Stimulated activated CD4-positive, alpha-beta T cell treated with anti-CD3 and anti-CD28 coated beads, Interleukin-4, amount 100 ng/mL, for 1 hour (primary cell): ENCODE measurements at regions not wholly inside any gene's neighbourhood (a gene's known extent, or its start where the extent isn't known, plus 50 kb on each side); places are given as distances from the start of the nearest gene placed in this dataset.
"Not testable (repeated sequence)": the region's sequence is repeated elsewhere in the genome, so short reads cannot be mapped to it uniquely, and the experiment has no call there.

Experiments used
- DNase-seq: peaks from one replicate; pipeline ENCODE4 v3.0.0-alpha.2; 2020

GRCh38 chr13:59038824-59039223, 1124.9 kb downstream of the DIAPH3 start:
- DNase-seq = no peak

GRCh38 chr13:59043016-59043415, 1120.7 kb downstream of the DIAPH3 start:
- no peak for DNase-seq

GRCh38 chr13:59047546-59047945, 1116.2 kb downstream of the DIAPH3 start:
- no peak for DNase-seq

DNA sequence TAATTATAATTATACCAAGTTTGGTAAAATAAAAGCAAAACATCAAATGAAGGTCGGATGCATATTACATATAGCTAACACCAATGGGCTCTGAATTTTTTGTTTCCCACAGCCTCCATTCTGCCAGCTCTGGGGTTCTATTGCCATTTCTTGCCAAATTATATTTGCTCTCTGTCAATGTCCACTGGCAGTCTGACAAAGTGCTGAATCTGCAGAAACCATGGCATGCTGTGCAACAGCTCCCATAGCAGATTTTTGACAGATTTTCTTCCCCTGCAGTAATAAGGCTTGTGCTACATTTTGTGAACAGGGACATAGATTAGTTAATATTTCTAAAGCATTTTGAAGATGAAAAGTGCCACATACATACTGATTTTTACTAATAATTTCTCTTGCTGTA, 1102.1 kb downstream of the DIAPH3 start:
- DNase-seq = no peak

GRCh38 chr13:59064042-59064441, 1099.7 kb downstream of the DIAPH3 start:
- DNase-seq = no peak

DNA sequence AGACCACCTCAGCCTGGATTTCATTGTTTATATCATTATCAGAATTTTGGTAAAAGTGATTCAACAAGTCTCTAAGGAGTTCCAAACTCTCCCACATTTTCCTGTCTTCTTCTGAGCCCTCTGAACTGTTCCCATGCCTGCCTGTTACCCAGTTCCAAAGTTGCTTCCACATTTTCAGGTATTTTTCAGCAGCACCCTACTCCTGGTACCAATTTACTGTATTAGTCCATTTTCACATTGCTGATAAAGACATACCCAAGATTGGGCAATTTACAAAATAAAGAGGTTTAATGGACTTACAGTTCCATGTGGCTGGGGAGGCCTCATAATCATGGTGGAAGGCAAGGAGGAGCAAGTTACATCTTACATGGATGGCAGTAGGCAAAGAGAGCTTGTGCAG, 1087.3 kb downstream of the DIAPH3 start:
- not testable (repeated sequence) for DNase-seq

GRCh38 chr13:59086147-59086546, 1077.6 kb downstream of the DIAPH3 start:
- no peak for DNase-seq

DNA sequence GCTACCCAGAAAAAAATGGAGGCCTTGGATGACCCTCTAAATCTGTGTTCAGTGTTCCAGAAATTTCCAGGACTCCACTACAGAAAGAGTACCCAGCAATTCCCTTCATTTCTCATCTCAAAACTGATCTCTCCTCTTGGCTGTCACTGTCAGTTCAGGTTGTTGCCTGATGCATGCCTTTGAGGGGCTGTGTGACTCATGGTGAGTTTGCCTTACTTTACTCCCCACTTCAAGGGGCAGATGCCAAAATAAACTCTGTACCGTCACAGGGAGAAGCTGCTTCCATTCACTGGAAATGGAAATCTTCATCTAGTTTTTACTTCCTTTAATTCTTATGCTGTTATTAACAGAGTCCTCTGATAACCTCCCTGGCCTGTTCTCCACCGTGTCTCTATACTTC, 1075.0 kb downstream of the DIAPH3 start:
- no peak for DNase-seq

GRCh38 chr13:59094181-59094580, 1069.5 kb downstream of the DIAPH3 start:
- no peak for DNase-seq

DNA sequence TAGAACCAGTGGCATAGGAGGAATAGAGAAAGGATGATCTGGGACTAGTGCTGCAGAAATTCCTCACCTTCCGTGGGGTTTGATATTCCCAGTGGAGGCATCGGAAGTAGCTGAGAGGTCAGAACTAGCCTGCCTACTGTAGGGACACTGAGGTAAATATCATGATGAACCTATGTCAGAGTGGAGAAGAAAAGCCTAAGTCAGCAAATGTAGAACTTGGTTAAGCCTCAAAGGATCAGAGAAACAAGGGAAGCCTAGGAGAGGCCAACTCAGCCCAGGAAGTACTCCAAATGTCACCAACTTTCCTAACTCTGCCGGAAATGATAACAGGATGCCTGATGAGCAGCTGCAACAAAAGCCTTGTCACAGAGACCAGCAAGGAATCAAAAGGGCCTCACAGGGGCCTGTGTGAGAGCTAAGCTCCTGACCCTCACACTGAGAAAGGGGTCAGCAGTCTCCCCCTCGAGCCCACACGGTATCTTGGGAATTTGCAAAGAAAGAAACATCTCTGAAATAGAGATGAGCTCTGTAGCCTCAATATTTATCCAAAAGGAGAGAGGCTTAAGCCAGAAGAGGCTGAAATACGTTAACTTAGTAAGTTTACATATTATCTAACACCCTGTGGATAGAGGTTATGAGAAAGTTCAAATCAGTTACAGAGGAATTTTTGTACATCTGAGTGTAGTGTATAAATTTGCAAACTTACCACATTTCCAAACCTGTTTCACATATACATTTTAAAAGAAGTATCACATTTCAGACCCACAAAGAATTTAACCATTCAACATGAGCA, 1064.3 kb downstream of the DIAPH3 start:
- no peak for DNase-seq

GRCh38 chr13:59103004-59103768, 1060.5 kb downstream of the DIAPH3 start:
- no peak for DNase-seq

DNA sequence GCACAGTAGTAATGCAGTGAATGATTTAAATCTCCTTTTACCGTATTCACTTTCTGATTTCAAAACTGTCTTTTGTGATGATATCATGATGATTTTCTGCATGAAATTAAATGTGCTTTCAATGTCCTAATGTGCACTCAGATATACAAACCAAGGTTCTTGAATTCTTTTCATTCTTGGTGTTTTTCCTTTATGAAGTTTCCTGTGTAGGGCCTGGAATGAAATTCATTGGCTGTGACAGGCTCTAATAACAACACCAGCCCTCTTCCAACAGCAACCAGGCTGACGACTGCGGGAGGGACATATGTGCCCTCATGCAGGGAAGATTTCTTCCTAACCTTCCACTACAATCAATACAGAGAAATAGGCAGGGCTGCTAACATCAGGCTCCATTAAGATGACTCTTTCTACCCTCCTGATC, 1052.0 kb downstream of the DIAPH3 start:
- no peak for DNase-seq

DNA sequence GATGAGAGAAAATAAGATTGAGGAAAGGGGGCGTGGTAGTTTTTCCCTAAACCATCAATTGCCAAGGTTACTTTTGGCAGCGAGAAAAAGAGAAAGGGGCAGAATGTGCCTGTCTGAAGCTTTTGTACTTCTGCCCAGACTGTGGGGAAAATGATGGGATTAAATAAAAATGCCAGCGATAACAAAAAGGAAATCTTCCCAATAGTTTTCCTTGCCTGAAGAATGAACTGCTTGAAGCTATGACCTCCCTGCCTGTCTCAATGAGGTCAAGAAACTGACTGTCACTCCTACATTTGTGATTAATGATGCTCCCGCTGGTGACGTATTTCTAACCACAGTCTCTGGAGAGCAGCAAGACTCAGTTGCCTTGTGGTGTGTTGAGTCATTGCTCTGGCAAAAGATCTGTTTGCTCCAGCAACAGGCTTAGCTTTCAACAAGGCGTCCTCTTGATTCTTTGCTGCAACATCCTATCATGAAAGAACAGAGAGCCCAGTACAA, 1051.5 kb downstream of the DIAPH3 start:
- DNase-seq = no peak

DNA sequence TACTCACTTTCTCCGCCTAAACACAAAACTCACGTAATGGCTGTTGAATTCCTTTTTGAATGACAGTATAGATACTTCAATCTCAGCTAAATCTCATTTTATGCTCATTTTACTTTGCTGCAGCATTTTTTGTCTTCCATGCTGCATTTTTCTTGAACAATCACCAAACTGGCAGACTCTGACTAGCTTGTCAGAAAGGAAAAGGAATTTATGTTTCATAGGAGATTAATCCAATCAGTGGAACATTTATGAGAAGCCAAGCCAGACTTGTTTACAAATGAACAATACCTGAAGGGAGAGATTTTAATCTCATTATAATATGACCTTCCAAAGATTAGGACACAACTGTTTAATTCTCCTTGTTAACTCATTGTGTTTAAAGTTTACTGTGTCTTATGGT, 1044.3 kb downstream of the DIAPH3 start:
- no peak for DNase-seq

- DNase-seq = no peak
Observed at GRCh38 chr13:59120297-59120843, 1043.4 kb downstream of the DIAPH3 start.

GRCh38 chr13:59121507-59121906, 1042.2 kb downstream of the DIAPH3 start:
- no peak for DNase-seq

DNA sequence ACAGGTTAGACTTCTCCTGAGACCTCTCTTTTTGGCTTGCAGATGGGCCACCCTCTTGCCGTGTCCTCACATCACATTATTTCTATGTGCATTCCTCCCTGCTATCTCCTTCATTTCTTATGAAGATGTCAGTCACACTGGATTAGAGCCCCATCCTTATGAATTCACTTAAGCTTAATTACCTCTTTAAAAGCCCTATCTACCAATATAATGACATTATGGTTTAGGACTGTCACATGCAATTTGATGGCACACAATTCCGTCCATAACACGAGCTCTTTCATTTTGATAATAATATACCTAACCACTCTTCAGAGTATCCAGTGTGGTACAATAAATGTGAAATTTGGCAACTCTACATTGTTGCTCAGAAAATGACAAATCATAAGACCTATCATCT, 1037.3 kb downstream of the DIAPH3 start:
- no peak for DNase-seq

DNA sequence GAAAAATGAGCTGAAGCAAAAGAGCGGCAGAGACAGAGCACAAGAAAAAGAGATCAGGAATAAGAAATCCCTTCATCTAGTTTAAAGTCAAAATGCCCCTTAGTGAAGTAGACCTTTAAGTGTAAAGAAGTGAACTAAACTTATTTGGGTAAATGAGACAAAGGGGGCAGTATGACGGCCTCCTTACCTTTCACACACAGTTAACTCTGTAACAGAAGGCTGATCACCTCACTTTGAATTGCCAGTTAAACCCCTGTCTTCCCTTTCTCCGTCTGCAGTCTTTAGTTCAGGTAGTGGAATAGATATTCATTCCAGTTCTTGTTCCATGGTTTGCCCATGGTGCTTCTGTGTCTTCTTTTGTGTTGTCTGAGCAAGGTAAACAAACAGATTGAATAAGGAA, 1029.8 kb downstream of the DIAPH3 start:
- DNase-seq = no peak

- no peak for DNase-seq
Observed at GRCh38 chr13:59144700-59145099, 1019.0 kb downstream of the DIAPH3 start.

GRCh38 chr13:59145381-59145780, 1018.3 kb downstream of the DIAPH3 start:
- DNase-seq = no peak

DNA sequence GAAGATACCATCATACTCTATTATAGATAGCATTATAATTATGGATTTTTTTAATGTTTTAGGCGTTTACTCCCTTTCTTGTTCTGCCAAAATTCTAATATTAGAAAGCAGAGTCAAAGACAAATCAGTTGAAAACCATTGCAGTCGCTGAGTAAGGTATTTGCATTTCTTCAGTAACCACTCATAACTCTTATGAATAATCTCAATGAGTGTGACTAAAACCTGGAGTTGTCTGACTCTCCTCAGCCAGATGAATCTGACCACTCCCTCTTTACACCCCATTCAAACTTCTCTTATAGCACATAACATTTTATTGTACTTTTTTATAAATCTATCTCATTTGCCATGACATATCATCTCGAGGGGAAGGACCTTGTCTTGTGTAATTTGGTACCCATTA, 1006.5 kb downstream of the DIAPH3 start:
- DNase-seq = no peak

DNA sequence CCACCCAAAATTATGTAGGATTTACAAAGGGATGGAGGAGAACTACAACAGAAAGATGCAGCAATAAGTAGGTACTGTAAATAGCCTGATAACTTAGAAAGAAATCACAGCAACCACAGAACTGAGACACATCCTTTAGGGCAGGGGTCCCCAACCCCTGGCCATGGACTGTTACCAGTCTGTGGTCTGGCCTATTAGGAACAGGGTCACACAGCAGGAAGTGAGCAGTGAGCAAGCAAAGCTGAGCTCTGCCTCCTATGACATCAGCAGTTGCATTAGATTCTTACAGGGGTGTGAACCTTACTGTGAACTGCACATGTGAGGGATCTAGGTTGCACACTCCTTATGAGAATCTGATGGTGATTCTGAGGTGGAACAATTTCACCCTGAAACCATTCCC, 997.6 kb downstream of the DIAPH3 start:
- no peak for DNase-seq

DNA sequence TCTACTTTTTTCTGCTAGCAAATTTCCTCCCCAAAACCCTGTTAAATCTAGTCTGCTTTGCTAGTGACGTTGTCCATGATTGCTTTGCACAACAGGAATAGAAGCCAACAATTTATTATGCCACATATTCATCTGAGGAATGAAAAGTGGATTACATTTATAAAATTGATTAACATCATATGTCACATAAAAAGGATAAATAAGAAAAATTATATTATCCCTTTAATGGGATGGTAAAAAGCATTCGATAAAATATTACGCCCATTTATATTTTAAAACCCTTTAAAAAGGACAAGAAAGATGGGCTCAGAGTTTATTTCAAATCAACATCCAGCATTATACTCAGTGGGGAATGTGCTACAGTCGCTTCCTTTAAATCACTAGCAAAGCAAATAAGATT, 991.7 kb downstream of the DIAPH3 start:
- DNase-seq = no peak

- DNase-seq = no peak
Observed at GRCh38 chr13:59176775-59177174, 987.0 kb downstream of the DIAPH3 start.
